ENCODE measurements at regions not wholly inside any gene's neighbourhood (a gene's known extent, or its start where the extent isn't known, plus 50 kb on each side); places are given as distances from the start of the nearest gene placed in this dataset.

- H2AFZ ChIP-seq (ENCODE audit: low read length): no peak overlapping the region
- DNase-seq: no peak
- H4K20me1 ChIP-seq (ENCODE audit: insufficient read depth, low read depth, low read length): no peaks in the 10 kb centered on the region
- H3K9me3 ChIP-seq (ENCODE audit: low read length): peaks cover 24% of the 10 kb centered on the region
- no peaks in the 10 kb centered on the region for H3K79me2 ChIP-seq (ENCODE audit: low read length)
- H3K27ac ChIP-seq (ENCODE audit: low read length): no peak overlapping the region
- no peak overlapping the region for H3K4me3 ChIP-seq (ENCODE audit: low read length)
- H3K4me1 ChIP-seq (ENCODE audit: low read length): no peaks in the 10 kb centered on the region
- H3K9me2 ChIP-seq (replicated peaks; ENCODE audit: insufficient read depth, low read length): no peaks in the 10 kb centered on the region
- H3K4me2 ChIP-seq (ENCODE audit: low read depth, low read length, poor library complexity, severe bottlenecking): no peak overlapping the region
- no peak overlapping the region for H3K9ac ChIP-seq (ENCODE audit: low read length)
- no peaks in the 10 kb centered on the region for H3K36me3 ChIP-seq (ENCODE audit: insufficient read depth, low read length)
- H3K27me3 ChIP-seq (ENCODE audit: low read length): no peaks in the 10 kb centered on the region
Observed at GRCh38 chr1:79323239-79324025, 316.9 kb upstream of the ADGRL4 start.

GRCh38 chr1:79322511-79323027 lies 316.0 kb upstream of the ADGRL4 start:
- Histone ChIP-seq H2AFZ (ENCODE audit: low read length) (no peak overlapping the region), H3K9me3 (ENCODE audit: low read length) (peaks cover 23% of the 10 kb centered on the region), H4K20me1 (ENCODE audit: insufficient read depth, low read depth, low read length) (no peaks in the 10 kb centered on the region), H3K79me2 (ENCODE audit: low read length) (no peaks in the 10 kb centered on the region), H3K9ac (ENCODE audit: low read length) (no peak overlapping the region), H3K27ac (ENCODE audit: low read length) (no peak overlapping the region), H3K4me2 (ENCODE audit: low read depth, low read length, poor library complexity, severe bottlenecking) (no peak overlapping the region), H3K27me3 (ENCODE audit: low read length) (no peaks in the 10 kb centered on the region), H3K36me3 (ENCODE audit: insufficient read depth, low read length) (no peaks in the 10 kb centered on the region), H3K4me1 (ENCODE audit: low read length) (no peaks in the 10 kb centered on the region), H3K9me2 (replicated peaks; ENCODE audit: insufficient read depth, low read length) (no peaks in the 10 kb centered on the region), H3K4me3 (ENCODE audit: low read length) (no peak overlapping the region)
- DNase-seq: no peak

- Histone ChIP-seq H3K4me2 (ENCODE audit: low read depth, low read length, poor library complexity, severe bottlenecking) (no peak overlapping the region), H3K27me3 (ENCODE audit: low read length) (no peaks in the 10 kb centered on the region), H3K27ac (ENCODE audit: low read length) (no peak overlapping the region), H4K20me1 (ENCODE audit: insufficient read depth, low read depth, low read length) (no peaks in the 10 kb centered on the region), H3K4me3 (ENCODE audit: low read length) (no peak overlapping the region), H3K4me1 (ENCODE audit: low read length) (no peaks in the 10 kb centered on the region), H3K9me2 (replicated peaks; ENCODE audit: insufficient read depth, low read length) (no peaks in the 10 kb centered on the region), H3K9ac (ENCODE audit: low read length) (no peak overlapping the region), H3K79me2 (ENCODE audit: low read length) (no peaks in the 10 kb centered on the region), H3K36me3 (ENCODE audit: insufficient read depth, low read length) (no peaks in the 10 kb centered on the region), H3K9me3 (ENCODE audit: low read length) (peaks cover 28% of the 10 kb centered on the region; the same call in 1 of the 2 replicates), H2AFZ (ENCODE audit: low read length) (no peak overlapping the region)
- no peak for DNase-seq
Observed at GRCh38 chr1:79312438-79312837, 305.9 kb upstream of the ADGRL4 start.

- no peaks in the 10 kb centered on the region for H3K36me3 ChIP-seq (ENCODE audit: insufficient read depth, low read length)
- no peaks in the 10 kb centered on the region for H3K4me1 ChIP-seq (ENCODE audit: low read length)
- H3K9me2 ChIP-seq (replicated peaks; ENCODE audit: insufficient read depth, low read length): no peaks in the 10 kb centered on the region
- no peak overlapping the region for H3K4me2 ChIP-seq (ENCODE audit: low read depth, low read length, poor library complexity, severe bottlenecking)
- no peak overlapping the region for H3K4me3 ChIP-seq (ENCODE audit: low read length)
- H3K9ac ChIP-seq (ENCODE audit: low read length): no peak overlapping the region
- no peak overlapping the region for H2AFZ ChIP-seq (ENCODE audit: low read length)
- H3K79me2 ChIP-seq (ENCODE audit: low read length): no peaks in the 10 kb centered on the region
- no peak overlapping the region for H3K27ac ChIP-seq (ENCODE audit: low read length)
- no peak for DNase-seq
- peaks cover 29% of the 10 kb centered on the region; the same call in 1 of the 2 replicates for H3K9me3 ChIP-seq (ENCODE audit: low read length)
- no peaks in the 10 kb centered on the region for H4K20me1 ChIP-seq (ENCODE audit: insufficient read depth, low read depth, low read length)
- no peaks in the 10 kb centered on the region for H3K27me3 ChIP-seq (ENCODE audit: low read length)
Observed at GRCh38 chr1:79310609-79311008, 304.1 kb upstream of the ADGRL4 start.

GRCh38 chr1:79304131-79304530 lies 297.6 kb upstream of the ADGRL4 start:
- DNase-seq: no peak
- H3K27ac ChIP-seq (ENCODE audit: low read length): no peak overlapping the region
- no peaks in the 10 kb centered on the region for H3K9me2 ChIP-seq (replicated peaks; ENCODE audit: insufficient read depth, low read length)
- H3K9ac ChIP-seq (ENCODE audit: low read length): no peak overlapping the region
- peaks cover 18% of the 10 kb centered on the region; the same call in 1 of the 2 replicates for H3K9me3 ChIP-seq (ENCODE audit: low read length)
- no peaks in the 10 kb centered on the region for H4K20me1 ChIP-seq (ENCODE audit: insufficient read depth, low read depth, low read length)
- H3K4me3 ChIP-seq (ENCODE audit: low read length): no peak overlapping the region
- no peak overlapping the region for H3K4me2 ChIP-seq (ENCODE audit: low read depth, low read length, poor library complexity, severe bottlenecking)
- H3K79me2 ChIP-seq (ENCODE audit: low read length): no peaks in the 10 kb centered on the region
- no peaks in the 10 kb centered on the region for H3K27me3 ChIP-seq (ENCODE audit: low read length)
- no peaks in the 10 kb centered on the region for H3K4me1 ChIP-seq (ENCODE audit: low read length)
- no peak overlapping the region for H2AFZ ChIP-seq (ENCODE audit: low read length)
- no peaks in the 10 kb centered on the region for H3K36me3 ChIP-seq (ENCODE audit: insufficient read depth, low read length)

GRCh38 chr1:79303040-79303439 lies 296.5 kb upstream of the ADGRL4 start:
- H3K9me3 ChIP-seq (ENCODE audit: low read length): peaks cover 18% of the 10 kb centered on the region; the same call in 1 of the 2 replicates

GRCh38 chr1:79302380-79302930 lies 295.9 kb upstream of the ADGRL4 start:
- no peak overlapping the region for H3K4me3 ChIP-seq (ENCODE audit: low read length)
- no peaks in the 10 kb centered on the region for H3K79me2 ChIP-seq (ENCODE audit: low read length)
- no peak overlapping the region for H3K4me2 ChIP-seq (ENCODE audit: low read depth, low read length, poor library complexity, severe bottlenecking)
- no peaks in the 10 kb centered on the region for H3K36me3 ChIP-seq (ENCODE audit: insufficient read depth, low read length)
- H4K20me1 ChIP-seq (ENCODE audit: insufficient read depth, low read depth, low read length): no peaks in the 10 kb centered on the region
- H3K9ac ChIP-seq (ENCODE audit: low read length): no peak overlapping the region
- no peaks in the 10 kb centered on the region for H3K4me1 ChIP-seq (ENCODE audit: low read length)
- no peak for DNase-seq
- H3K27ac ChIP-seq (ENCODE audit: low read length): no peak overlapping the region
- H3K9me2 ChIP-seq (replicated peaks; ENCODE audit: insufficient read depth, low read length): no peaks in the 10 kb centered on the region
- H3K27me3 ChIP-seq (ENCODE audit: low read length): no peaks in the 10 kb centered on the region
- peaks cover 18% of the 10 kb centered on the region; the same call in 1 of the 2 replicates for H3K9me3 ChIP-seq (ENCODE audit: low read length)
- H2AFZ ChIP-seq (ENCODE audit: low read length): no peak overlapping the region

More at GRCh38 chr1:79303040-79303439, 296.5 kb upstream of the ADGRL4 start:
- no peaks in the 10 kb centered on the region for H3K79me2 ChIP-seq (ENCODE audit: low read length)
- no peaks in the 10 kb centered on the region for H4K20me1 ChIP-seq (ENCODE audit: insufficient read depth, low read depth, low read length)
- H2AFZ ChIP-seq (ENCODE audit: low read length): no peak overlapping the region
- no peaks in the 10 kb centered on the region for H3K36me3 ChIP-seq (ENCODE audit: insufficient read depth, low read length)
- DNase-seq: no peak
- no peak overlapping the region for H3K4me2 ChIP-seq (ENCODE audit: low read depth, low read length, poor library complexity, severe bottlenecking)
- H3K9me2 ChIP-seq (replicated peaks; ENCODE audit: insufficient read depth, low read length): no peaks in the 10 kb centered on the region
- no peak overlapping the region for H3K27ac ChIP-seq (ENCODE audit: low read length)
- no peak overlapping the region for H3K4me3 ChIP-seq (ENCODE audit: low read length)
- no peaks in the 10 kb centered on the region for H3K27me3 ChIP-seq (ENCODE audit: low read length)
- H3K9ac ChIP-seq (ENCODE audit: low read length): no peak overlapping the region
- no peaks in the 10 kb centered on the region for H3K4me1 ChIP-seq (ENCODE audit: low read length)

DNA sequence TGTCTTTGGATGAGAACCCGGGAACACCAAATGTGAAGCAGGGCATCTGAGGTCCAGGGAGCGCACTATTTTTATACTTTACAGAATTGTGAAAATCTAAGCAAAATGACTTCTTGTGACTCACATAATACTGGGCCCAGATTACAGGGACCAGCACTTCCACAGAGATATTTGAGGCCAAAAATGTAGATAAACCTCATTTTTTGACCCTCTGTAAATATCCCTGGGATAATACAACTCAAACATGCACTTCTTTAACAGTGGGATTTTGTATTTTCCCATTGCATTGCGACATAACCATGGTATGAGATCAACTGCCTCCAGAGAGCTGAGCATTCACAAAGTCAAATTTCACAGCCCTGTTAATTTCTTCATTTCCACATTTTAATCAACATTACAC lies 289.4 kb upstream of the ADGRL4 start:
- Histone ChIP-seq H3K4me2 (ENCODE audit: low read depth, low read length, poor library complexity, severe bottlenecking) (no peak overlapping the region), H3K36me3 (ENCODE audit: insufficient read depth, low read length) (no peaks in the 10 kb centered on the region), H3K9me2 (replicated peaks; ENCODE audit: insufficient read depth, low read length) (no peaks in the 10 kb centered on the region), H2AFZ (ENCODE audit: low read length) (no peak overlapping the region), H3K4me3 (ENCODE audit: low read length) (no peak overlapping the region), H3K4me1 (ENCODE audit: low read length) (no peaks in the 10 kb centered on the region), H3K9me3 (ENCODE audit: low read length) (peaks cover 12% of the 10 kb centered on the region; the same call in 1 of the 2 replicates), H3K79me2 (ENCODE audit: low read length) (no peaks in the 10 kb centered on the region), H3K27me3 (ENCODE audit: low read length) (no peaks in the 10 kb centered on the region), H3K9ac (ENCODE audit: low read length) (no peak overlapping the region), H4K20me1 (ENCODE audit: insufficient read depth, low read depth, low read length) (no peaks in the 10 kb centered on the region), H3K27ac (ENCODE audit: low read length) (no peak overlapping the region)
- no peak for DNase-seq
